ENCODE measurements at regions not wholly inside any gene's neighbourhood (a gene's known extent, or its start where the extent isn't known, plus 50 kb on each side); places are given as distances from the start of the nearest gene placed in this dataset.

DNA sequence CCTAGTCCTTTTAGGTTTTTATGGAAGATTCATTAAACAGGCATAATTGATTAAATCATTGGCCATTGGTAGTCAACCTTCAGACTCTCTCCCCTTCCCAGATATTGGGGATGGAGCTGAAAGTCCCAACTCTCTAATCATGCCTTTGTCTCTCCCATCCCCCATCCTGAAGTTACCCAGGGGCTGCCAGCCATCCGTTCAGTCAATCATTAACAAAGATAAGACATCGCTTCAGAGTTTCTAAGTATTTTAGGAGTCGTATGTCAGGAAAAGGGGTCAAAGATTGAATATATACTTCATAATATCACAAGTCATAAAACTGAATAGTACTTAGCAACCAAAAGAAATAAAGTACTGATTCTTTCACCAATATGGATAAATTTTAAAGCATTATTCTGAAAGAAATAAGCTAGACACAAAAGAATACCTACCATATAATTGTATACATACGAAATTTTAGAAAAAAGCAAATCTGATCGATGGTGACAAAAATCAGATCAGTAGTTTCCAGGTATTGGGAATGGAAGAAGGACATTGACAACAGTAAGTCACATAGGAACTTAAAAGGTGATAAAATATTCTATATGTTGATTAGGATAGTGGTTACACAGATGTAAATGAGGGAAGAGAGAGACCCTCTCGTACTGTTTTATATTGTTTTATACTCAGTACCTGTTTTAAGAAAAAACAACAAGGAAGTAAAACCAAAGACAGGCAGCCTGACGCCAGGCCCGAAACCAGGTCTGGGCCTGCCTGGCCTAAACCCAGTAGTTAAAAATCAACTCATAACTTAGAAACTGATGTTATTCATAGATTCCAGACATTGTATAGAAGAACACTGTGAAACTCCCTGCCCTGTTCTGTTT lies 414.4 kb downstream of the DAD1 start (continued):
- TF ChIP-seq, protein P1, sequence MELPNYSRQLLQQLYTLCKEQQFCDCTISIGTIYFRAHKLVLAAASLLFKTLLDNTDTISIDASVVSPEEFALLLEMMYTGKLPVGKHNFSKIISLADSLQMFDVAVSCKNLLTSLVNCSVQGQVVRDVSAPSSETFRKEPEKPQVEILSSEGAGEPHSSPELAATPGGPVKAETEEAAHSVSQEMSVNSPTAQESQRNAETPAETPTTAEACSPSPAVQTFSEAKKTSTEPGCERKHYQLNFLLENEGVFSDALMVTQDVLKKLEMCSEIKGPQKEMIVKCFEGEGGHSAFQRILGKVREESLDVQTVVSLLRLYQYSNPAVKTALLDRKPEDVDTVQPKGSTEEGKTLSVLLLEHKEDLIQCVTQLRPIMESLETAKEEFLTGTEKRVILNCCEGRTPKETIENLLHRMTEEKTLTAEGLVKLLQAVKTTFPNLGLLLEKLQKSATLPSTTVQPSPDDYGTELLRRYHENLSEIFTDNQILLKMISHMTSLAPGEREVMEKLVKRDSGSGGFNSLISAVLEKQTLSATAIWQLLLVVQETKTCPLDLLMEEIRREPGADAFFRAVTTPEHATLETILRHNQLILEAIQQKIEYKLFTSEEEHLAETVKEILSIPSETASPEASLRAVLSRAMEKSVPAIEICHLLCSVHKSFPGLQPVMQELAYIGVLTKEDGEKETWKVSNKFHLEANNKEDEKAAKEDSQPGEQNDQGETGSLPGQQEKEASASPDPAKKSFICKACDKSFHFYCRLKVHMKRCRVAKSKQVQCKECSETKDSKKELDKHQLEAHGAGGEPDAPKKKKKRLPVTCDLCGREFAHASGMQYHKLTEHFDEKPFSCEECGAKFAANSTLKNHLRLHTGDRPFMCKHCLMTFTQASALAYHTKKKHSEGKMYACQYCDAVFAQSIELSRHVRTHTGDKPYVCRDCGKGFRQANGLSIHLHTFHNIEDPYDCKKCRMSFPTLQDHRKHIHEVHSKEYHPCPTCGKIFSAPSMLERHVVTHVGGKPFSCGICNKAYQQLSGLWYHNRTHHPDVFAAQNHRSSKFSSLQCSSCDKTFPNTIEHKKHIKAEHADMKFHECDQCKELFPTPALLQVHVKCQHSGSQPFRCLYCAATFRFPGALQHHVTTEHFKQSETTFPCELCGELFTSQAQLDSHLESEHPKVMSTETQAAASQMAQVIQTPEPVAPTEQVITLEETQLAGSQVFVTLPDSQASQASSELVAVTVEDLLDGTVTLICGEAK (IDR thresholded peaks at IDR 0.05; ENCODE audit: borderline replicate concordance) = no peak
- TF ChIP-seq, protein P2, sequence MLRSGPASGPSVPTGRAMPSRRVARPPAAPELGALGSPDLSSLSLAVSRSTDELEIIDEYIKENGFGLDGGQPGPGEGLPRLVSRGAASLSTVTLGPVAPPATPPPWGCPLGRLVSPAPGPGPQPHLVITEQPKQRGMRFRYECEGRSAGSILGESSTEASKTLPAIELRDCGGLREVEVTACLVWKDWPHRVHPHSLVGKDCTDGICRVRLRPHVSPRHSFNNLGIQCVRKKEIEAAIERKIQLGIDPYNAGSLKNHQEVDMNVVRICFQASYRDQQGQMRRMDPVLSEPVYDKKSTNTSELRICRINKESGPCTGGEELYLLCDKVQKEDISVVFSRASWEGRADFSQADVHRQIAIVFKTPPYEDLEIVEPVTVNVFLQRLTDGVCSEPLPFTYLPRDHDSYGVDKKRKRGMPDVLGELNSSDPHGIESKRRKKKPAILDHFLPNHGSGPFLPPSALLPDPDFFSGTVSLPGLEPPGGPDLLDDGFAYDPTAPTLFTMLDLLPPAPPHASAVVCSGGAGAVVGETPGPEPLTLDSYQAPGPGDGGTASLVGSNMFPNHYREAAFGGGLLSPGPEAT (IDR thresholded peaks at IDR 0.05; ENCODE audit: low read depth) = 0 out of 2 replicates have a peak, but pooled peaks have one; percentile 35
- TF ChIP-seq WRNIP1 (IDR thresholded peaks at IDR 0.05; ENCODE audit: borderline replicate concordance, low read depth, low read length) (no peak), ZNF217 (IDR thresholded peaks at IDR 0.05) (0 out of 2 replicates have a peak, but pooled peaks have one; percentile 54), ATF7 (IDR thresholded peaks at IDR 0.05; ENCODE audit: low read depth) (0 out of 2 replicates have a peak, but pooled peaks have one; percentile 25), IKZF2 (IDR thresholded peaks at IDR 0.05) (peak; percentile 25 to 43; a peak in 3 of 4 replicates)
